Ascending aorta (tissue), 2 donors: ENCODE measurements at regions not wholly inside any gene's neighbourhood (a gene's known extent, or its start where the extent isn't known, plus 50 kb on each side); places are given as distances from the start of the nearest gene placed in this dataset.

Experiments
- DNase-seq, 2 donors: peaks; one replicate each; pipeline ENCODE4 v3.0.0-alpha.2; 2019; ENCODE audit warnings: low spot score in 2 of 2
- H3K27ac ChIP-seq, 2 donors: fragments of 200-600 bp; sonication (generic); one replicate each; pipeline ENCODE4 v1.5.1; 2016 to 2017; ENCODE audit warnings: mild to moderate bottlenecking in 1 of 2
- H3K27me3 ChIP-seq: fragments of 200-600 bp; sonication (generic); one replicate; pipeline ENCODE4 v1.5.1; 2017
- H3K36me3 ChIP-seq, 2 donors: fragments of 200-600 bp; sonication (generic); one replicate each; pipeline ENCODE4 v1.5.1; 2016
- H3K4me1 ChIP-seq, 2 donors: fragments of 200-600 bp; sonication (generic); one replicate each; pipeline ENCODE4 v1.5.1; 2016 to 2017; ENCODE audit warnings: mild to moderate bottlenecking in 1 of 2
- H3K4me3 ChIP-seq, 2 donors: fragments of 200-600 bp; sonication (generic); one replicate each; pipeline ENCODE4 v1.5.1; 2016 to 2017; ENCODE audit warnings: mild to moderate bottlenecking in 1 of 2
- H3K9me3 ChIP-seq, 2 donors: fragments of 200-600 bp; sonication (generic); one replicate each; pipeline ENCODE4 v1.5.1; 2016
- intact Hi-C: fragments of 100-400 bp; cut with DNase I; formaldehyde crosslinking; loops from one replicate; pipeline ENCODE4 v1.15.1; 2023
- TF ChIP-seq, protein P1 (sequence below), 3 experiments: fragments of 200-600 bp in 2 of 3; fragments of 450-650 bp in 1 of 3; sonication (generic) in 2 of 3; IDR thresholded peaks; one replicate each; pipeline ENCODE4 v1.5.1; 2016 to 2019; ENCODE audit warnings: antibody characterized with exemption in 3 of 3, mild to moderate bottlenecking in 1 of 3, moderate library complexity in 1 of 3

- TF ChIP-seq, protein P1, sequence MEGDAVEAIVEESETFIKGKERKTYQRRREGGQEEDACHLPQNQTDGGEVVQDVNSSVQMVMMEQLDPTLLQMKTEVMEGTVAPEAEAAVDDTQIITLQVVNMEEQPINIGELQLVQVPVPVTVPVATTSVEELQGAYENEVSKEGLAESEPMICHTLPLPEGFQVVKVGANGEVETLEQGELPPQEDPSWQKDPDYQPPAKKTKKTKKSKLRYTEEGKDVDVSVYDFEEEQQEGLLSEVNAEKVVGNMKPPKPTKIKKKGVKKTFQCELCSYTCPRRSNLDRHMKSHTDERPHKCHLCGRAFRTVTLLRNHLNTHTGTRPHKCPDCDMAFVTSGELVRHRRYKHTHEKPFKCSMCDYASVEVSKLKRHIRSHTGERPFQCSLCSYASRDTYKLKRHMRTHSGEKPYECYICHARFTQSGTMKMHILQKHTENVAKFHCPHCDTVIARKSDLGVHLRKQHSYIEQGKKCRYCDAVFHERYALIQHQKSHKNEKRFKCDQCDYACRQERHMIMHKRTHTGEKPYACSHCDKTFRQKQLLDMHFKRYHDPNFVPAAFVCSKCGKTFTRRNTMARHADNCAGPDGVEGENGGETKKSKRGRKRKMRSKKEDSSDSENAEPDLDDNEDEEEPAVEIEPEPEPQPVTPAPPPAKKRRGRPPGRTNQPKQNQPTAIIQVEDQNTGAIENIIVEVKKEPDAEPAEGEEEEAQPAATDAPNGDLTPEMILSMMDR (IDR thresholded peaks at IDR 0.05) = no peak
- no peak overlapping the region for H3K27ac ChIP-seq
- H3K9me3 ChIP-seq = no peaks in the 10 kb centered on the region
- H3K4me1 ChIP-seq = peaks cover 0 to 2% of the 10 kb centered on the region in 2 donors
- H3K27me3 ChIP-seq = no peaks in the 10 kb centered on the region
- H3K36me3 ChIP-seq = no peaks in the 10 kb centered on the region
- no peak for DNase-seq
- no peak overlapping the region for H3K4me3 ChIP-seq
- intact Hi-C loops = no loop called here
These were observed 979.8 kb upstream of the GJE1 start for GRCh38 chr6:141152951-141153350.

DNA sequence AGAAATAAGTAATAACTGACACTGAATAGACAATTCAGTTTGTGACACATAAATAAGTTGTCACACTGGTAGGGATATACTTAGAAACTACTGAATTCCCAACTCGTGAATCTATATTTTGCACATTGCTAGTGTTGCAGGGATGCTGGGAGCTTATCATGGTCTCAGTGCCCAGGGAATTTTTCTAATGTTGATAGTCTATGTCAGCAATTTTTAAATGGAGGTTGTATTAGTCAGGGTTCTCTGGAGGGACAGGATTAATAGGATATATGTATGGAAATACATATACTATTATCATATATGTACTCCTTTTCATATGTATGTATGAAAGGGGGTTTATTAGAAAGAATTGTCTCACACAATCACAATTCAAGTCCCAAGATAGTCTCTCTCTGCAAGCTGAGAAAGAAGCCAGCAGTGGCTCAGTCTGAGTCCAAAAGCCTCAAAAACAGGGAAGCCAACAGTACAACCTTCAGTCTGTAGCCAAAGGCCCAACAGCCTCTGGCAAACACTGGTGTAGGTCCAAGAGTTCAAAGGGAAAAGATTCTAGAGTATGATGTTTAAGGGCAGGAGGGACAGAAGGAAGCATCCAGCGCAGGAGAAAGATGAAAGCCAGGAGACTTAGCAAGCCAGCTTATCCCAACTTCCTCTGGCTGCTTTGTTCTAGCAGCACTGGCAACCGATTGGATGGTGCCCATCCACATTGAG is 980.9 kb upstream of the GJE1 start:
- DNase-seq = no peak
- no peak overlapping the region for H3K4me3 ChIP-seq
- no peaks in the 10 kb centered on the region for H3K36me3 ChIP-seq
- H3K9me3 ChIP-seq = no peaks in the 10 kb centered on the region
- intact Hi-C loops = no loop called here
- H3K4me1 ChIP-seq = peaks cover 0 to 2% of the 10 kb centered on the region in 2 donors
- H3K27me3 ChIP-seq = no peaks in the 10 kb centered on the region
- TF ChIP-seq, protein P1 (IDR thresholded peaks at IDR 0.05) = no peak
- peak overlapping the region in 1 of 2 donors; percentile 7 for H3K27ac ChIP-seq

GRCh38 chr6:141141870-141142269 is 990.9 kb upstream of the GJE1 start:
- TF ChIP-seq, protein P1 (IDR thresholded peaks at IDR 0.05) = no peak
- intact Hi-C loops = no loop called here
- DNase-seq = no peak

GRCh38 chr6:141140905-141141304 is 991.8 kb upstream of the GJE1 start:
- Histone ChIP-seq H3K27ac (no peak overlapping the region), H3K36me3 (no peaks in the 10 kb centered on the region), H3K9me3 (no peaks in the 10 kb centered on the region), H3K4me1 (peaks cover 0 to 3% of the 10 kb centered on the region in 2 donors), H3K27me3 (no peaks in the 10 kb centered on the region), H3K4me3 (no peak overlapping the region)
- intact Hi-C loops = no loop called here
- DNase-seq = no peak
- TF ChIP-seq, protein P1 (IDR thresholded peaks at IDR 0.05) = no peak

More at GRCh38 chr6:141141870-141142269, 990.9 kb upstream of the GJE1 start:
- Histone ChIP-seq H3K4me1 (peaks cover 0 to 2% of the 10 kb centered on the region in 2 donors), H3K9me3 (no peaks in the 10 kb centered on the region), H3K27ac (peak overlapping the region; percentile 3 to 7), H3K36me3 (no peaks in the 10 kb centered on the region), H3K4me3 (no peak overlapping the region), H3K27me3 (no peaks in the 10 kb centered on the region)

- no peaks in the 10 kb centered on the region for H3K27me3 ChIP-seq
- no peaks in the 10 kb centered on the region for H3K36me3 ChIP-seq
- no peak overlapping the region for H3K4me3 ChIP-seq
- intact Hi-C loops = no loop called here
- DNase-seq = no peak
- TF ChIP-seq, protein P1 (IDR thresholded peaks at IDR 0.05) = no peak
- H3K4me1 ChIP-seq = peaks cover 0 to 16% of the 10 kb centered on the region in 2 donors
- no peak overlapping the region for H3K27ac ChIP-seq
- no peaks in the 10 kb centered on the region for H3K9me3 ChIP-seq
These were observed 993.3 kb upstream of the GJE1 start for GRCh38 chr6:141139461-141139860.
